Hypothalamus (tissue), 51 donors: ENCODE measurements at regions not wholly inside any gene's neighbourhood (a gene's known extent, or its start where the extent isn't known, plus 50 kb on each side); places are given as distances from the start of the nearest gene placed in this dataset.

Experiments used
- DNase-seq, 51 donors: peaks; one replicate each; lab custom pipeline; 2025; lab: John Stamatoyannopoulos, UW

- no peak for DNase-seq
These were observed 59.1 kb upstream of the RRP15 start for GRCh38 chr1:218226005-218226404.
